ENCODE measurements at regions not wholly inside any gene's neighbourhood (a gene's known extent, or its start where the extent isn't known, plus 50 kb on each side); places are given as distances from the start of the nearest gene placed in this dataset.

DNA sequence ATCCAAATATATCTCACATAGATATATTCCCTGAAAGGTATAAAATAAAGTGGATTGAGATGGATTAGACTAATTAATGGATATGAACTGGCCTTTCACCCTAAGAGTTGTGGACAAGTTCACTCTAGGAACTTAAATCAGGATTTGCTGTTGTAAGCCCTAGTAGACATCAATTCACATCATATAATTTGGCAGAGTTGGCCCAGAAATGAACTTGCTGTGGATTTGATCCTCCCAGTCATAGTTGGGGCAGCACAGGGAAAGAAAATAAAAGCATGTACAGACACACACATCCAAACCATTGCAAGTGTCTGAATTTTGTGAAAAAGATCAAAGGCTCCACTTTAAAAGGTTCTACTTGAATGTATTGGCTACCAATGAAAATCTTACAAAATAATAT is 734.7 kb upstream of the NR2F2 start:
- no peak for DNase-seq

DNA sequence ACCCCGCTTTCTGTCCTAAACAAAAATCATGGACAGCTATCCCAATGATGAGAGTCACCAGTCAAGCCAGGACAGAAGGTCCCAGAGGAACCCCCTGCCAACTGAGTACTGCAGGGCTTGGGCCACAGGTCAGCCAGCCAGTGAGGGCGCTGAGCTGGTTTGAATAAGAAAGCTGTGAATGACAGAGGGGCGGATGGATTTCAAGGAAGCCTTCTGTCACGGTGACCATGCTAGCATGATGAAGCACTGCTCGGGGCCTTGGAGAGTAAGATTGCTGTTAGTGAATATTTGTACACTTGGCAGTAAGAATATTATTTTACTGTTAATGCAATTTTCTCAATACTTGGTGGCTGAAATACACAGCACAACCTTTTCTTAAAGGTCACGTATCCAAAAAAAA is 734.0 kb upstream of the NR2F2 start:
- no peak for DNase-seq

DNA sequence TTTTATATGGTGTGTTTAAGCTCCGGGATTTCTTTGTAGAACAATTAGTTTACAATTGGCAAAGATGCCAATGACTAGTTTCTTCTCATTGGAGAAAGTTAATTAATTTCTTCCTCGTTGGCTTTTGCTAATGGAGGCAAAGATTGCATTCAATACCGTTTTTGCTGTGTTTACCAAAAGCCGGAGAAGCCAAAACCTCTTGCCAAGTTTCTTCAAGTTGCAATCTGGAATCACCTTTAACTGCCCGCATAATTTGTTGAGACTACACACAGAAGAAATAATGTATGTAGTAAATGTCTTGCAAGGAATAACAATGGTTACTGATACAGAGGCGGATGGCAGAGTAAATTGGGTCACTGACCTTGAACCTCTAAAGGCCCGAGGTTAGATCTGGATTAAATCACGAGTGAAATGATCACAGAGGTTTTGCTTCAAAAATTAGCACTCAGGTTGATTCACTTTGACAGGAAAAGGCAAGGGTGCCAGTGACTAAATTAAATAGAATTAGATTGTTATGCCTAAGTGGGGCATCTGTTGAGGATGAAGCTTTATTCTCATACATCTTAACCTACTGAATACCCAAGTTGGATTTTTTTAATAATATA is 732.1 kb upstream of the NR2F2 start:
- DNase-seq = no peak

DNA sequence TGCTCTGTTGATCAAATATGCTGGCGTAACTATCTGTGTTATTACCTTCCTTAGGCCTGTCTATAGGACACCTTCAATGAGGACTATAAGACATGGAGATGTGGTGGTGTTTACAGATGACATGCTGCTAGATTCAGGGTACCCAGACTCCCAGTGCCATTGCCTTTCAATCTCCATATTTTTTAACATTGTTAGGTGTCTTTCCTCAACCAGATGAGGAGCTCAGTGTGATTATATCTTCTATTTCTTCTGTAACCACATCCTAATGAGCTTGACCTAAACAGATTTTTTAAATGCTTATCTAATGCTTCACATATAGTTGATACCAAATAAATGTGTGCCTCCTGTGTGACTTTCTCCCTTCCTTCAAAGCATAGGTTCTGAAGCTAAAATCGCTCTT is 730.1 kb upstream of the NR2F2 start:
- no peak for DNase-seq

DNA sequence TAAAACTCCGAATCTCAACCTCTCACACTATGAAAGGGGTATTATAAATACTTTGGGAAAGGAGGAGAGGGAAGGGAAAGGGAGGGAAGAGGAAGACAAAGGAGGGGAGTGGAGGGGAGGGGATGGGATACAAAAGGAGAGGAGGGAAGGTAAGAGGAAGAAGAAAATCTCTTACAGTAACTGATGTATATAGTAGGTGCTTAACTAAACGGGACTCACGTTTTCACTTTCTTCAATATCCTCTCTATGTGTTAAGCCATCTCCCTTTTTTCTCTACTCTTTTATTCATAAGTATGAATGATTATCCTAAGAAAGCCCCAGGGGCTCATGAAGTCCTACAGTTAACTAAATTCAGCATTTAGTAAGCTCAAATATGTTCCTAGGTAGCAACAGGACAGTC is 729.6 kb upstream of the NR2F2 start:
- DNase-seq = no peak

DNA sequence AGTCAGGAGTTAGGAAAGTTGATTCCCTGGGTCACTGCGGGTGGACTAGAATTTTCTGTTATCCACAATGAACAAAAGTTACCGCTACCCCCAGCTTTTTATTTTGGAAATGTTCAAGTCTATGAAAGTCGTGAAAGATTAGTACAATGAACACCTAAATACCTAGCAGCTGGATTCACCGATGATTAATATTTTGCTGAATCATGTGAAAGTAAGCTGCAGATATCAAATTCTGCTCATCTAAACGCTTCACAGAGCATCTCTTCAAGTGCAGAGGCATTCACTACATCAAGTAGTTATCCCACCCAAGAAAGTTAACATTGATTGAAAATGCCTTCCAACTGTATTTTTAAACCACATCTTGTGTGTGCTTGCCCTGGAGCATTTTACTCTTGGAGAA is 729.0 kb upstream of the NR2F2 start:
- no peak for DNase-seq

DNA sequence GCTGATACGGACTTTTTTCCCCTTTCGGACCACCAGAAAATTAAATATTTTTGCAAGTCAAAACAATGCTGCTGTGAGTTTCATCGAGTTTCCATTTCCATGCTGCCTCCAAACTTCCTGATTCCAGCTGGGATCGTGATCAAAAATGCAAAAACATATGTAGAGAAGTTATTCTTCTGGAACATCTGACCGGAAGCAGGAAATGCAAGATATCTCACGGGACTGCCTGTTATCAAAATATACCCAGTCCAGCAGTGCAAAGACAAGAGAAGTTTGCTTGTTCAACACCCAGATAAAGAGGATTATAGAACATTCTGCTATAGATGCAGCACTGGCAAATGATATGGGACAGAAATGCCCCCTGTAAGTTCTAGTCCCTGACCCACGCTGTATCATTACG is 726.7 kb upstream of the NR2F2 start:
- DNase-seq = no peak

DNA sequence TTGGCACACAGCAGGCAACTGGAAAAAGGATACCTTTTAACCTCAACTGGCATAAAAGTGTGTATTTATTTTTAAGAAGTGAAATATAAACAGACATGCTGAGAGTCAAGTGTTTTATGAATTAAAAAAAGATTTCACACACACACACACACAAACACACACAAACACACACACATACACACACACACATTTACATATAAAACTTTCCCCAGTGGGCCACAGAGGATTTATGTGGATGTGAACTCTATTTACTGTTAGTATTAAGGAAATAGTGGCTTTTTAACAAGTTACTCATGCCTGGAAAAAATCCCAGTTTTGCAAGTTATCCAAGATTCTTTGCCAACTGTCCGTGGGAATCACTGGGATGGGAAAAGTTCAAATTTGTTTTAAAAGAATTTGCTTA is 725.9 kb upstream of the NR2F2 start:
- no peak for DNase-seq

DNA sequence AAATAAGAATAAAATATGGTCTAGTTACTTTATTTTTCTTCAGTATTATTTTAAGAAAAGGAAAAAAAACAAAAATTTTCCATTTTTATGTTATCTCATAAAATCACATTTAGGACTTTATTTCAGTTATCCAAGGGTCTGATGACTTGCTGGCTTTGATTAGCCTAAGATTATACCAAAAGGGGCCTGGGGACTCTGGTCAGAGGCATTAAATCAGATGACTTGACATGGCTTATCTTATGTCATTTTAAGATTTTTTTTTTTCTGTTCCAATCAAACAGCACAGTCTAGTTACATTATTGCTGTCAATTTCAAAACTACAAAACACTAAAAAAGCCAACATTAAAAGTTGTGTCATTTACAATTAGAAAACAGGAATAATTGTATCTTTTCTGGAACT is 725.4 kb upstream of the NR2F2 start:
- DNase-seq = no peak

DNA sequence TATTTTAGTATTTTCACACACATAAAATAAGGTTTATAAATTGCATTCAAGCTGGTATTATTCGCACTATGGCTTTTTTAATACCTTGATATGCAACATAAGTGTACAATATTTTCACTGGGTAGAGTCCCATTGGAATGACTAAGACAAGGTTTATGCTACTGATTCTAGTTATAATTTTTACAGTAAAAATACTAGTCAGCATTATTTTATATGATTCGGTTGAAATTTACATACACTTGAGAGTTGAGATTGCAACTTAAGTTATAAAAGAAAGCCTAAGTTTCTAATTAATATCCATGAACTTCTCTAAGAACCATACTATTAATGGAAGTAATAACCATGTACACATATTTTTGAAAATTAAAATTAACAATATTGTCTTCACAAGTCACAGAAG is 723.9 kb upstream of the NR2F2 start:
- DNase-seq = no peak

DNA sequence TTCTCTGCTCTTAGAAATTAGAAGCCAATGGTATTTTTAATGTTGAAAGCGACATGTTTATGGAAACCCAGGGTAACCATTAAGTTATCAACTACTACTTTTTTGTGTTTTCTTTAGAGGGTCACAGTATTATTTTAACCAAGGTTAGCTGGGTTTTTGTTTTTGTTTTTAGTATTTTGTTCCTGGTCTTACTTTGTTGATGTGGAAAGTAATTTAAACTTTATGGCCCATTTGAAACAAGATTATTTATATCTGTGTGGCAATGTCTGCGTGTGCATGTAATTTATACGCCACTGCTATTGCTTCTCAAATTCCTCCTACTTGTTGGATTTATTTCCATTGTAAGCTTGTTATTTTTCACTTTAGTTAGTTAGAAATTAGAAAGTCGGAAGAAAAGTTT is 722.1 kb upstream of the NR2F2 start:
- DNase-seq = no peak

DNA sequence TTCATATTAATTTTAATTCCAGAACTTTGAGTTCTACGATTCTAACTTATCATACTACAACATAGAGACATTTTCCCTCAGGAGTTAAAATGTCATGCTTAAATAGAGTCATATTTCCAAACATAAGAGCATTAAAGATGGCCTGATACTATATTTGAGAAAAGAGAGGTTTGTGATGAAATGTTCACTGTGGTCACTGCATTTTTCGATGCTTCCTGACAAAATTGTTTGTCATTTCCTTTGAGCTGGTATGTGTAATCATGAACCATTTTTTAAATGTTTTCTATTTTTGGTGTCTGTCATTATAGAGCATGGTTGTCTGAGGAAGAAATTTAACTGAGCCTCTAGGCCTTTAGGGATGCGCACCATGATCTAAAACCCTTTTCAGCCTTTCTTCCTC is 721.4 kb upstream of the NR2F2 start:
- DNase-seq = no peak

DNA sequence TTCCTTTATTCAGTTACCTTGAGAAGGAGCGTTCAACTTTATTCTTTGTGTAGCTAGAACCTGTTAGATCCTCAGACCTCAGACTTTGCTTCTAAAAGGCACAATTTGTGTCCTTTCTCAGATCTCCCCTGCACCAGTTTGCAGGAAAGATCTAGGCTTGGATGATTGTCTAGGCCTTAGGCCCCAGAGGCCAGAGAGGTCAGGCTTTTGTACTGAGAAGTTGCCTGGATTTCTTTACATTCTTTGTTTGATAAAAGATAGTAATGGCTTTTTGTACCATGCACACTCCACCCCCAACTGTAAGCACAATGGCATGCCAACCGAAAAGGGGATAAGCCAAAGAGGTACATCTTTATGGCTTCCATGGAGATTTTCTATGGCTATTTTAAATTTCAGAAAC is 719.6 kb upstream of the NR2F2 start:
- DNase-seq = no peak

DNA sequence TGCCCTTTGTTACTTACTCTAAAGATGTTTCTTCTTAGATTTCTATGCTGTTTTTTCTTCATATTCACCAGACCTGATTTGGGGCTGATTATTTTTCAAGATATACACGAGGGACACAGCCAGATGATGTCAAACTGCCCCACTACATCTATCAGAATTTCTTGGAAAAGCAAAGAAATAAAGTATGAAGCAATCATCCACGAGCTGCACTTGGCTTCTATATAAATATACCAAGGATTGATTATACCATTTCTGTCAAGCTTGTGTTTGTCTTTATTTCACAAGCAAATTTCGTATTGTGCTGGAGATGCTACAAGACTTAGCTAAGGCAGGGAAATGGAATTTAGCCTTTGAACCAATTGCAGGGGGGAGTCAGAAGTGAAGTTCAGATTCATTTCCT is 715.1 kb upstream of the NR2F2 start:
- no peak for DNase-seq

DNA sequence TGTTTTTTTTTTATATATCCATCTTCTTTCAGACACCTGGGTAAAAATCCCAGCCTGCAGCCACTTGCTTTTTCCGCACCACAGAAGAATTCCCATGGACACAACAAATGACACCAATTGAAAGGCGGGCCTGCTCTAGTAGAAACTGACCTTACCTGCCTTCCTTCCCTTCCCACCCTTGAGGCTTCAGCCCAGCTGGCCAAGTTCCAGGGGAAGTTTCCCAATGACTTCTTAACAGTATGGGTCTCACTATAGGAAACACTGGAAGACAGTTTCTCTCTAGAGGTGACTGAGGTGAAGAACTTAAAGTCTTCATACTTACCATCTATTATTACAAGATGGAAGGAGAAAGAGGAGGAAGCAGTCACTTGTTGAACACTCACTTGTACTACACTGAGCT is 714.2 kb upstream of the NR2F2 start:
- DNase-seq = no peak

DNA sequence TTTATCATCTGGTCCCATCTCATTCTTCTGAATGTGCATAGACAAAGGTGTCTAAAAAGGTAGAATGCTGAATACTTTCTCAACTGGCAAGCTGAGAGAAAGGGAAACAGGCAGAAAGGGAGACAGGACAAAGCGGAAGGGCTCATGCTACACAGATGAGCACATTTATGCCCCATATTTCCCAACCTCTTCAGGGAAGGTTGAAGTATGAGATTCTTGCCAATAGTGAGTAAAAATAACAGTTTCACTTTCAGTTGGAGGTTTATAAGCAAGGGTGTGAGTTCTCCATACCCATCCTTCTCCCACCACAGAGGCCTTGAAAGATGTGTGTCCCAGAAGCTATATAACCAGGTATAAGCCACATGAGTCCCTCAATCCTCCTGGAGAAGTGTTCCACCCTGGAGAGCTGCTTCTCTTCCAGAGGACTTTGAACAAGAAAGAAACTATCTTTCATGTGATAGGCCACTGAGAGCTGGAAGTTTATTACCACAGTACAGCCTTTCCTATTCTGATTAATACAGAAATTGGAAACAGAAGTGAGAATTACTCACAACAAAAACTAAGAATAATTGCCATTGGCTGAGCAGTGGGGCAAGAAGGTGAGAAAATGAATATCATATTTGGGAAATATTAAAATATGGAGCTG is 709.4 kb upstream of the NR2F2 start:
- DNase-seq = no peak

DNA sequence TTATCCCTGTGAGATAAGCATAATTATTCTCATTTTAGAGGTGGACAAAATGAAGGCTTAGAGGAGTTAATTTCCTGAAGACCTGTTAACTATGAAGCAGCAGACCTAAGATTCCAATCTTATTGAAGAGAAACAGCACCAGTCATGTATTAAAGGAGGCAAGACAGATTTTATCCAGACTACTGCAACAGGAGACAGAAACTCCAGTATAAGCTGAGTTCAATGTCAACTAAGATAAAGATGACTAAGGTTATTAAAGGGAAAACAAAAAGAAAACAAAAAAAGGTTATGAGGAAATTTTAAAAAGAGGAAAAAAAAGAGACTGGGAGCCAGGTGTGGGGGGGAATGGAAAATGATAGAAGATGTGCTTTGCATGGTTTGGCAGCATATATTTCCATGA is 707.7 kb upstream of the NR2F2 start:
- DNase-seq = no peak

DNA sequence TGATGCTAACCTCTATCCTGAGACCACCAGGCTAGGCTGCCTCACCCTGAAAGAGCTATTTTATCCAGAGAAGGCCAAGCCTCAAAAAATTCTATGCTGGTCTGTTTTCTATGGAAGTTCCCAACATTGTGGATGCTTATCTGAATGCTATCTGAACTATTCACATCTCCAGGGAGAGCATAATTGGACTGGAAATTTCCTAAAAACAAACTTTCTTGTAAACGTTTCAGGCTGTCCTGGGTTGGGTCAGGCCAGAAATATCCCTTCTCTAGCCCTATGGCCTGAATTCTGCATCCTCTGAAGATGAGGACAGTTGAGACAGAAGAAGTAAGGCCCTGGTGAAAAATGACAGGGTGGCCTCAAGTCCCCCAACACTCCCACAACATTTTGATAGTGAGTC is 706.4 kb upstream of the NR2F2 start:
- no peak for DNase-seq

DNA sequence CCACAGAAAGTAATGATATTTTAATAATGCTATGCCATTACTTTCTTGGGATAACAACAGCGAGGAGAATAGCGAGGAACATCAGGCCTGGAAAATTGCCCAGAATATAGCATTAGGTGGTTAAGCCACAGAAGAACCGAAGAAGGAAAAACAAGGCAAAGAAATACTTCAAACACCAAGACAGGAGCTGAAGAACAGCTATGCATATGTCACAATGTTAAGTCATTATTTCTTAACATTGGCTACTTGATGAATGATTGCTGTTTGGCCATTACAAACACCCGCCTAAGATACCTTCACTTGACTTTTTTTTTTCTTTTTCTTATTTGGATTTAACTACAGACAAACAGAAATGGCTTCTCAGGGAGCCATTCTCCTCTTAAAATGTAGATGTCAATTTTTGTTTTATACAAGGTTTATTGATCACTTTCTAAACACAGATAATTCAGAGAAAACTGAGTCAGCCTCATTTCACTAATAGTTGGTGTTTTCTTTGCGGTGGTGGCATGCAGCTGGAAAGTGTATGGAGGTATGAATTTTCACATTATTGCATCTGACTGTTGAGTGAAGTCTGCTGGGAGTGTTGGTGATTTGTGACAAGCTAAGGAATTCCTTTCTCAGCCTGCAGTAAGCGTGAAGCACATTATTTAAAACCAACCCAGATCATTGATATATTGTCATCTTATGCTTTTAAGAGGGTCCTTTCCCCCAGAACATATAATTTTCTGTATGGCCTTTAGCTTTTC is 705.7 kb upstream of the NR2F2 start:
- DNase-seq = no peak

DNA sequence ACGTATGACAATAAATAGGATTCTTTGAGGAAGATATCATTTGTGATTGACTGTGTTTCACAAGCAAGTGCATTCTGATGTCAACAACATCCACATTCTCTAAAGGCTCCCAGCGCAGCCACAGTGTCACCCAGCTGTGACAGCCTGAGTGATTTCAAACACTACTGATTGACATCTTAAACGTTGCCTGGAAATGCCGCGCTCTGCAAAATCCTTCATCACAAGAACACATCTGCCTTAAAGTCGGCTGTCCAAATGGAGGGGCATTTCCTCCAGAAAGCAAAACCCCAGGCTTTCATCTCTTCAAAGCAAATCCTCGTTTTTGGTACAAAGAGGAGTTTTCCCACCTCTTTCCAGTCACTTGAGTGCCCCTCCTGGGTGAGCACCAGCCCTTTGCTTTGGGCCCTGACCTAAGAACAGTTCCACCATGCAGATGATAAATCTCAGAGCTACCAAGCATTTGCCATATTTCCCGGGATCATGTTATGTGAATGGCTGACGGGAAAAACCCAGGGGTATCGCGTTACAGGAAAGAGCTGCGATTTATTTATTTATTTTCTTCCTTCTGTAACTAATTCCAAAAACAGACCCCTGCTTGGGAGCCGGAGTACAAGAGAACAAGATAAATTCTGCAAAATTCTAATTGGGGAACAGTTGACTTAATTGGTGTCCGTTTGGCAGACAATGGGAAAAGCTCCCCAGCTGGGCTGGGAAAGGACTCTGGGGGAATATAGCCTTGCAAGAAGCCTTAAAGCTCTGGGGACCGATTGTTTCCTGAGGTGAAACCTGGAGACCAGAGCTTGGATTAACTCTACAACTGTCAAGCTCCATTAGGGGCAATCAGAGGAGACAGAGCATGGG is 703.8 kb upstream of the NR2F2 start:
- no peak for DNase-seq

DNA sequence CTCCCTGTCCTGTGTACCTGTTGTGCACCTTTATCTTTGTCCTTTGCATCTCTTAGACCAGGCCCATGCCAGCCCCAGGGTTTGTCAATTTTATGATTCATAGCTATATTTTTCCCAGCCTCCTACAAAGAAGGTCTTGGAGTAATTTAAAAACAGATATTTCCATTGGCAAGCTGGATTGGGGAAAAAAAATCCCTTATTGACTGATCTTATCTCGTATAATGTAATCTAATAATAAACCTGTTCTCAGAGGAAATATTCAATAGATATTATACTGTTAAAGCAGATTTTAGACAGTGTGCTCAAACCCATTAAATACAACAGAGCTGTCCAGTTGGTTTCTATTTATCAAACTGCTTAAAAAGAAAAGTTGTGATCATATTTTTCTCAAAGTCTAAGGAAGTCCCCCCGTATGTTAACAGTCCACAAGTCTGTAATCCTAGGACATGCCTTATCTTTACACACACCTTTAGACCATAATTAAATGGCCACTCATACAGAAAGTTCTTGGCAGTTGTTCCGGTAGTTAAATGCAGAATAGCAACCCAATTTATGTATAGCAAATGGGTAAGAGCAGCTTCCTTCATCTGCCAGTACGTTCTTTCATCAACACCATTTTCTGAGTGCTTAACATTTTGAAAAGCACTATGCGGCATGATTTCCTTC is 700.9 kb upstream of the NR2F2 start:
- DNase-seq = no peak

DNA sequence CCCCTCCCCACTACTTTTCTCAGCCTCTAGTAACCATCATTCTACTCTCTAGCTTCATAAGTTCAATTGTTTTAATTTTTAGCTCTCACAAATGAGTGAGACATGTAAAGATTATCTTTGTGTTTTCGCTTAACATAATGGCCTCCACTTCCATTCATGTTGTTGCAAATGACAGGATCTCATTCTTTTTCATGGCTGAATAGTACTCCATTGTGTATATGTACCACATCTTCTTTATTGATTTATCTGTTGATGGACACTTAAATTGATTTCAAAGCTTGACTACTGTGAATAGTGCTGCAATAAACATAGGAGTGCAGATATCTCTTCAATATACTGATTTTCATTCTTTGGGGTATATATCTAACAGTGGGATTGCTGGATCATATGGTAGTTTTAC is 699.8 kb upstream of the NR2F2 start:
- no peak for DNase-seq

DNA sequence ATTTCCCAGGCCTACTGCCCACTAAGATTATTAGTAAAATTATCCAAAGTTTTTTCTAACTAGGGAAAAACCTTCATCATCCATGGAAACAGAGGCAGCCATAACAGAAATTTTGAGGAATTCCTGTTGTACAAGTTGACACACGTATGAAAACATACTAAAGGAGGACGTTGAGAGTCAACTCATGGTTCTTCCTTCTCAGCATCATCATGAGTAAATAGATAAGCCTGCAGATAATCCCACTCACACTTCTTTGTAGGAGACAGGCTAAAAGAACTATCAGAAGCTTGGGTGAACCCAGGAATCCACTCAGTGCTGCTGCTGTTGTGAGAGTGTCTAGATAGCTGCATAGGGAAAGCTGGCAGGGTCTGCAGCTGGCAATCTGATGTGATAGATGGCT is 694.8 kb upstream of the NR2F2 start:
- no peak for DNase-seq
